Uterus (tissue), 2 donors: ENCODE measurements at regions not wholly inside any gene's neighbourhood (a gene's known extent, or its start where the extent isn't known, plus 50 kb on each side); places are given as distances from the start of the nearest gene placed in this dataset.

Source experiments
- POLR2A ChIP-seq, 2 donors: fragments of 450-650 bp; IDR thresholded peaks; one replicate each; pipeline ENCODE4 v1.6.1; 2016; ENCODE audit warnings: antibody characterized with exemption in 2 of 2, mild to moderate bottlenecking in 1 of 2, moderate library complexity in 1 of 2
- TF ChIP-seq, protein P1 (sequence below), 4 experiments: fragments of 200-600 bp in 2 of 4; fragments of 450-650 bp in 2 of 4; sonication (generic) in 2 of 4; IDR thresholded peaks; one replicate each; pipeline ENCODE4 v1.5.1; 2016 to 2019; ENCODE audit warnings: antibody characterized with exemption in 4 of 4, mild to moderate bottlenecking in 2 of 4, moderate library complexity in 1 of 4

GRCh38 chr10:35882422-35883150 lies 240.5 kb upstream of the FZD8 start:
- TF ChIP-seq, protein P1, sequence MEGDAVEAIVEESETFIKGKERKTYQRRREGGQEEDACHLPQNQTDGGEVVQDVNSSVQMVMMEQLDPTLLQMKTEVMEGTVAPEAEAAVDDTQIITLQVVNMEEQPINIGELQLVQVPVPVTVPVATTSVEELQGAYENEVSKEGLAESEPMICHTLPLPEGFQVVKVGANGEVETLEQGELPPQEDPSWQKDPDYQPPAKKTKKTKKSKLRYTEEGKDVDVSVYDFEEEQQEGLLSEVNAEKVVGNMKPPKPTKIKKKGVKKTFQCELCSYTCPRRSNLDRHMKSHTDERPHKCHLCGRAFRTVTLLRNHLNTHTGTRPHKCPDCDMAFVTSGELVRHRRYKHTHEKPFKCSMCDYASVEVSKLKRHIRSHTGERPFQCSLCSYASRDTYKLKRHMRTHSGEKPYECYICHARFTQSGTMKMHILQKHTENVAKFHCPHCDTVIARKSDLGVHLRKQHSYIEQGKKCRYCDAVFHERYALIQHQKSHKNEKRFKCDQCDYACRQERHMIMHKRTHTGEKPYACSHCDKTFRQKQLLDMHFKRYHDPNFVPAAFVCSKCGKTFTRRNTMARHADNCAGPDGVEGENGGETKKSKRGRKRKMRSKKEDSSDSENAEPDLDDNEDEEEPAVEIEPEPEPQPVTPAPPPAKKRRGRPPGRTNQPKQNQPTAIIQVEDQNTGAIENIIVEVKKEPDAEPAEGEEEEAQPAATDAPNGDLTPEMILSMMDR (IDR thresholded peaks at IDR 0.05), result no peak
- no peak for TF ChIP-seq POLR2A (IDR thresholded peaks at IDR 0.05)
